CD4-positive, alpha-beta T cell (primary cell): ENCODE measurements at regions not wholly inside any gene's neighbourhood (a gene's known extent, or its start where the extent isn't known, plus 50 kb on each side); places are given as distances from the start of the nearest gene placed in this dataset.

Experiments
- ATAC-seq: fragments of 200-7000 bp; cut with Tn5 transposase; one replicate; pipeline ENCODE4 v1.10.0; 2022; ENCODE audit warnings: mild to moderate bottlenecking; ENCODE audit not compliant: poor library complexity
- CTCF ChIA-PET: fragments of 350-600 bp; sonication (Branson Sonifier 250); formaldehyde crosslinking; loops from one replicate; lab custom pipeline; 2021; ENCODE audit warnings: antibody characterized with exemption, inconsistent platforms; lab: Charles Lee
- POLR2A ChIA-PET: fragments of 350-600 bp; sonication (Branson Sonifier 250); formaldehyde crosslinking; loops from one replicate; lab custom pipeline; 2021; ENCODE audit warnings: antibody characterized with exemption, inconsistent platforms; lab: Charles Lee
- DNase-seq, 14 experiments: peaks; one replicate each; pipeline ENCODE4 v3.0.0-alpha.2; 2013 to 2020; ENCODE audit warnings: mixed read lengths in 2 of 14
- H3K27ac ChIP-seq, 2 donors: one replicate each; pipeline versions ENCODE4 v1.5.1 to v1.7.0; 2013; ENCODE audit warnings: low read length in 2 of 2, low read depth in 1 of 2, mild to moderate bottlenecking in 1 of 2
- H3K27me3 ChIP-seq, 2 experiments: 1 replicate in 1 of 2; 2 replicates in 1 of 2; pipeline versions ENCODE4 v1.6.1 to v1.7.0; 2013; ENCODE audit warnings: low read length in 2 of 2, control low read depth in 1 of 2, mild to moderate bottlenecking in 1 of 2, moderate library complexity in 1 of 2; ENCODE audit not compliant: insufficient read depth in 2 of 2, control insufficient read depth in 1 of 2
- H3K36me3 ChIP-seq: one replicate; pipeline ENCODE4 v1.6.1; 2013; ENCODE audit warnings: low read length, control low read depth; ENCODE audit not compliant: insufficient read depth
- H3K4me1 ChIP-seq: one replicate; pipeline ENCODE4 v1.6.1; 2013; ENCODE audit warnings: low read length, control low read depth; ENCODE audit not compliant: insufficient read depth
- H3K4me3 ChIP-seq: one replicate; pipeline ENCODE4 v1.5.1; 2013; ENCODE audit warnings: mild to moderate bottlenecking, low read length, moderate library complexity
- H3K9me3 ChIP-seq, 2 experiments: 1 replicate in 1 of 2; 2 replicates in 1 of 2; pipeline versions ENCODE4 v1.6.1 to v1.7.0; 2013; ENCODE audit warnings: low read length in 2 of 2, mild to moderate bottlenecking in 2 of 2, control low read depth in 1 of 2, moderate library complexity in 1 of 2; ENCODE audit not compliant: control insufficient read depth in 1 of 2, insufficient read depth in 1 of 2
- H3K27ac Mint-ChIP-seq: one replicate; pipeline ENCODE4 v1.8.0; 2020; ENCODE audit warnings: mixed read lengths
- H3K27me3 Mint-ChIP-seq: one replicate; pipeline ENCODE4 v1.8.0; 2021; ENCODE audit warnings: mixed read lengths
- H3K36me3 Mint-ChIP-seq: one replicate; pipeline ENCODE4 v1.8.0; 2021; ENCODE audit warnings: low read depth, mixed read lengths
- H3K4me1 Mint-ChIP-seq: one replicate; pipeline ENCODE4 v1.8.0; 2021; ENCODE audit warnings: low read depth, mixed read lengths
- H3K4me3 Mint-ChIP-seq: one replicate; pipeline ENCODE4 v1.8.0; 2020; ENCODE audit warnings: mild to moderate bottlenecking, mixed read lengths
- H3K9me3 Mint-ChIP-seq: one replicate; pipeline ENCODE4 v1.8.0; 2020; ENCODE audit warnings: mixed read lengths
- intact Hi-C, 2 experiments: fragments of 100-400 bp; cut with DNase I in 1 of 2; cut with micrococcal nuclease in 1 of 2; formaldehyde crosslinking; loops; one replicate each; pipeline versions ENCODE4 v1.15.1 to v1.9.0; 2023 to 2025; cut with DNase I, micrococcal nuclease
- TF ChIP-seq, protein P1 (sequence below): fragments of 200-600 bp; IDR thresholded peaks from one replicate; pipeline ENCODE4 v1.8.0; 2022; ENCODE audit warnings: antibody characterized with exemption, mild to moderate bottlenecking

GRCh38 chr15:72940229-72940622, 112.0 kb upstream of the NEO1 start:
- DNase-seq (no peak), ATAC-seq (no peak)
- H3K27me3 Mint-ChIP-seq = peaks cover 39% of the 10 kb centered on the region
- H3K9me3 Mint-ChIP-seq = no peaks in the 10 kb centered on the region
- H3K36me3 Mint-ChIP-seq = no peaks in the 10 kb centered on the region
- ChIA-PET CTCF (no interaction called here), POLR2A (no interaction called here)
- Histone ChIP-seq H3K4me1 (no peaks in the 10 kb centered on the region), H3K27ac (no peak overlapping the region), H3K36me3 (no peaks in the 10 kb centered on the region), H3K4me3 (no peak overlapping the region), H3K27me3 (peaks cover 0 to 6% of the 10 kb centered on the region in 2 experiments), H3K9me3 (no peaks in the 10 kb centered on the region)
- no peaks in the 10 kb centered on the region for H3K4me1 Mint-ChIP-seq
- no peak overlapping the region for H3K27ac Mint-ChIP-seq
- H3K4me3 Mint-ChIP-seq = no peak overlapping the region
- TF ChIP-seq, protein P1, sequence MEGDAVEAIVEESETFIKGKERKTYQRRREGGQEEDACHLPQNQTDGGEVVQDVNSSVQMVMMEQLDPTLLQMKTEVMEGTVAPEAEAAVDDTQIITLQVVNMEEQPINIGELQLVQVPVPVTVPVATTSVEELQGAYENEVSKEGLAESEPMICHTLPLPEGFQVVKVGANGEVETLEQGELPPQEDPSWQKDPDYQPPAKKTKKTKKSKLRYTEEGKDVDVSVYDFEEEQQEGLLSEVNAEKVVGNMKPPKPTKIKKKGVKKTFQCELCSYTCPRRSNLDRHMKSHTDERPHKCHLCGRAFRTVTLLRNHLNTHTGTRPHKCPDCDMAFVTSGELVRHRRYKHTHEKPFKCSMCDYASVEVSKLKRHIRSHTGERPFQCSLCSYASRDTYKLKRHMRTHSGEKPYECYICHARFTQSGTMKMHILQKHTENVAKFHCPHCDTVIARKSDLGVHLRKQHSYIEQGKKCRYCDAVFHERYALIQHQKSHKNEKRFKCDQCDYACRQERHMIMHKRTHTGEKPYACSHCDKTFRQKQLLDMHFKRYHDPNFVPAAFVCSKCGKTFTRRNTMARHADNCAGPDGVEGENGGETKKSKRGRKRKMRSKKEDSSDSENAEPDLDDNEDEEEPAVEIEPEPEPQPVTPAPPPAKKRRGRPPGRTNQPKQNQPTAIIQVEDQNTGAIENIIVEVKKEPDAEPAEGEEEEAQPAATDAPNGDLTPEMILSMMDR = no peak
- intact Hi-C loops = no loop called here

DNA sequence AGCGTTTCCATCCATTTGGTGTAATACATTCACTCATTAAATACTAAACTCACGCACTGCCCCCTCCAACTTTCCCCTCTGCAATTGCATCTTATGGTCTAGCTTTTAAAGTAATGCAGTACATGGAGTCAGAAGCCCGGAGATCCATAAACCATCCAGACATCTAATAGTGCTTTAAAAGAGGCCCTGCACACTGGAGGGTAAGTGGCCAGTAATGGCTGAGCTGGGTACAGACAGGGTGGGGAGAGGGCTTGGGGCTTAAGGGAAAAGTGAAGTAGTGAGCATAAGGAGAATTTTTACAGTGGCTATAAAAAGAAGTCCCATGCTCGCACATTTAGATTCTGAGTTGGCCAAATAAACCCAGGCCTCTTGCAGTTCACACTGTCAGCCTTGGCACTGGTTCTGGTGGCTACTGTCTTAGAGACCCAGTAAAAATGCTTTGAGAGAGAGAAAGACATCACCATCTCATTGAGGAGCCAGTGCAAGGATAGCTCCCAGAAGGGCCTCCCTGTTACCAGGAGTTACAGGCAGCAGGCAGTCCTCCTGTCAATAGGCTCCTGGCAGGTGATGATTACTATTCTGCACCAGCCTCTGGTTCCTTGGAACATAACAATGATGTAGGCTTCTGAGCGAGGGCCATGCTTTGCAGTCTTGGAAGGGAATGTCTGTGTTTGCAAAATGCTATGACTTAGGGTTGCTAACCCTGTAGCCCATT, 112.6 kb upstream of the NEO1 start:
- no peaks in the 10 kb centered on the region for H3K4me1 Mint-ChIP-seq
- Histone ChIP-seq H3K36me3 (no peaks in the 10 kb centered on the region), H3K27ac (no peak overlapping the region), H3K9me3 (no peaks in the 10 kb centered on the region), H3K4me1 (no peaks in the 10 kb centered on the region), H3K27me3 (peaks cover 3 to 8% of the 10 kb centered on the region in 2 experiments), H3K4me3 (no peak overlapping the region)
- H3K4me3 Mint-ChIP-seq = no peak overlapping the region
- intact Hi-C loops = no loop called here
- DNase-seq (no peak), ATAC-seq (no peak)
- H3K36me3 Mint-ChIP-seq = no peaks in the 10 kb centered on the region
- peaks cover 40% of the 10 kb centered on the region for H3K27me3 Mint-ChIP-seq
- ChIA-PET CTCF (no interaction called here), POLR2A (no interaction called here)
- no peak overlapping the region for H3K27ac Mint-ChIP-seq
- no peaks in the 10 kb centered on the region for H3K9me3 Mint-ChIP-seq
- TF ChIP-seq, protein P1 = no peak

DNA sequence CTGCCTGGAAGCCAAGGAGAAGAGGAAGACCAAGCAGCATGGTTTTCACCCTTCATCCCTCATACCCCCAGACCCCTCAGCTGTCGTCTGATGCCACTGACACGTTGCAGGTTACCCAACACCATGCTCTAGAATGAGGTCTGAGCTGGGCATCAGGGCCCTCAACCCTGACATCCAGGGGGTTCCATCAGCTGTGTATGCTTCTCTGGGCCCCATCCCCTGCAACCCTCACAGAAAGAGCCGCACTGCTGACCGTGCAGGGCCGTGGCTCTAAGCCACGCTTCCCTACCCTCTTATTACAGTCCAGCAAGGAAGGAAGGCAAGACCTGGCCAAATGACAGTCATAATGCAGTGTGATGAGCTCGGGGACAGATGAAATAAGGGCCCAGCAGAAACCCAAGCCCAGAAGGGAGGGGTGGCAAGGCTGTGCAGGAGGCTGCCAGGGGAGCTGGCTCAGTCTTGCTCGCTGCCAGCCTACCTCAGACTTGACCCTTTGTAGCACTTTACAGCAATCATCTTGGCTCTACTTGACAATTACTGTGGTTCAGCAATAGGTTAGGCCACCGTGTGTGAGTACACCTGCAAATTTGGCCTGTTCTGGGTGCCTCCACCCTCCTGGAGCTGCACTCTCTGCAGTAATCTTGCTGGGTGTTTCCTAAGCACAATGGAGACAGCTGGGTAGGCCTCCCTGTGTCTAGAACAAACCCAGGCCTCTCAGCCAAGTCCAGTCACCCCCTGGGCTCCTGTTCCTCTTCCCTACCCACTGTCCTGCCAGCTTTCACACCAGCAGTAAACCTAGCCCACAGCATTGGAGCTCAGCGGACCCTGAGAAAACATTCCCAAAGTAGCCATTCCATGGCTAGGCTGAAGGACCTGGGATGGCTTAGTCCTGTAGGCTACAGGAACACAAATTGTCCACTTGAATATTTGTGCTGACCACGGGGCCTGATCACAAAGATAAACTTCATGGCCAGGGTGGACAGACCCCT, 115.3 kb upstream of the NEO1 start:
- Mint-ChIP-seq H3K36me3 (no peaks in the 10 kb centered on the region), H3K4me3 (no peak overlapping the region), H3K27ac (no peak overlapping the region), H3K4me1 (no peaks in the 10 kb centered on the region), H3K9me3 (no peaks in the 10 kb centered on the region), H3K27me3 (peaks cover 45% of the 10 kb centered on the region)
- intact Hi-C loops = no loop called here
- H3K4me1 ChIP-seq = no peaks in the 10 kb centered on the region
- ATAC-seq = no peak
- H3K36me3 ChIP-seq = no peaks in the 10 kb centered on the region
- no peak for DNase-seq
- peaks cover 8 to 25% of the 10 kb centered on the region in 2 experiments for H3K27me3 ChIP-seq
- ChIA-PET POLR2A (no interaction called here), CTCF (no interaction called here)
- no peak overlapping the region for H3K4me3 ChIP-seq
- H3K9me3 ChIP-seq = no peaks in the 10 kb centered on the region
- TF ChIP-seq, protein P1 = no peak
- H3K27ac ChIP-seq = no peak overlapping the region
